ENCODE measurements at regions not wholly inside any gene's neighbourhood (a gene's known extent, or its start where the extent isn't known, plus 50 kb on each side); places are given as distances from the start of the nearest gene placed in this dataset.

DNA sequence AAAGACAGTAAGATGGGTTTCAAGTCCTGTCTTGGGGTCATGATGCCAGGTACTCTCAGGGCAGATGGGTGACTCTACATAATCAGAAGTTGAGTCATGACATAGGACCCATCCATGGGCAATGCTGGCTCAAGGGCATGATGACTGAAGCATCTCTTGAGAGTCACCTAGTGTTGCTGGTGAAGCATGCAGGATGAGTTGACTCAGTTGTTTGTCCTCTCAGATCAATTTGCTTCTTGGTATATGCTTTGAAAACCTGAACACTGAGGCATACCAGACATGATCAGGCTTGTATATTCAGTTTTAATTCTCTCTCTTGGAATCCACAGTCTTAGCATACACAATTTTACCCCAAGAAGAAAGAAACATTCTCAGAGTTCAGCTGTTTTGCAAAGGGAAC is 658.9 kb upstream of the NXPH2 start:
- no peak for DNase-seq (ENCODE audit: low read depth, low spot score)
- Histone ChIP-seq H3K4me1 (ENCODE audit: control insufficient read depth, extremely low read depth, insufficient read depth, low read length) (no peaks in the 10 kb centered on the region), H2AFZ (ENCODE audit: low read depth, low read length) (no peak overlapping the region), H3K27ac (ENCODE audit: insufficient read depth, low read depth, low read length) (no peak overlapping the region), H3K36me3 (ENCODE audit: control insufficient read depth in 2 of 2, extremely low read depth in 1 of 2, insufficient read depth in 2 of 2, low read length in 2 of 2) (no peaks in the 10 kb centered on the region), H3K27me3 (ENCODE audit: control insufficient read depth in 2 of 2, insufficient read depth in 2 of 2, low read length in 2 of 2) (no peaks in the 10 kb centered on the region), H4K20me1 (replicated peaks; ENCODE audit: control insufficient read depth, extremely low read depth, insufficient read depth, low read length) (no peaks in the 10 kb centered on the region), H3K9me3 (replicated peaks; ENCODE audit: control insufficient read depth, insufficient read depth, low read length) (no peaks in the 10 kb centered on the region), H3K4me2 (ENCODE audit: insufficient read depth, low read length) (no peak overlapping the region), H3K9ac (replicated peaks; ENCODE audit: extremely low read depth, insufficient read depth, low read length) (no peak overlapping the region), H3K9me1 (replicated peaks; ENCODE audit: control insufficient read depth, extremely low read depth, insufficient read depth, low read length) (no peaks in the 10 kb centered on the region), H3K4me3 (replicated peaks in 1 of 3; ENCODE audit: insufficient read depth in 1 of 3, low read depth in 1 of 3, low read length in 3 of 3) (no peak overlapping the region), H3K79me2 (ENCODE audit: control insufficient read depth, insufficient read depth, low read length) (no peaks in the 10 kb centered on the region)
- BruUV-seq (replicated peaks): no TSS peak
- no peak for FAIRE-seq
- intact Hi-C loops (cut with micrococcal nuclease): no loop called here
- TF ChIP-seq, protein P1, sequence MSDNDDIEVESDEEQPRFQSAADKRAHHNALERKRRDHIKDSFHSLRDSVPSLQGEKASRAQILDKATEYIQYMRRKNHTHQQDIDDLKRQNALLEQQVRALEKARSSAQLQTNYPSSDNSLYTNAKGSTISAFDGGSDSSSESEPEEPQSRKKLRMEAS (IDR thresholded peaks at IDR 0.05; ENCODE audit: insufficient read depth, insufficient read length): no peak
- TF ChIP-seq EZH2 (IDR thresholded peaks at IDR 0.05; ENCODE audit: borderline replicate concordance, low read depth, low read length, severe bottlenecking) (no peak), MYC (IDR thresholded peaks at IDR 0.05; ENCODE audit: low read depth, low read length) (no peak), GATA2 (IDR thresholded peaks at IDR 0.05; ENCODE audit: insufficient read depth, insufficient read length, low read depth, low read length) (no peak), FOS (IDR thresholded peaks at IDR 0.05; ENCODE audit: borderline replicate concordance, insufficient read depth, low read length) (no peak), JUN (IDR thresholded peaks at IDR 0.05; ENCODE audit: borderline replicate concordance, insufficient read depth, insufficient read length, low read depth) (no peak), POLR2AphosphoS5 (IDR thresholded peaks at IDR 0.05; ENCODE audit: insufficient read depth, low read depth, low read length) (no peak), POLR2A (IDR thresholded peaks at IDR 0.05; ENCODE audit: low read depth, low read length) (no peak)
- TF ChIP-seq, protein P2, sequence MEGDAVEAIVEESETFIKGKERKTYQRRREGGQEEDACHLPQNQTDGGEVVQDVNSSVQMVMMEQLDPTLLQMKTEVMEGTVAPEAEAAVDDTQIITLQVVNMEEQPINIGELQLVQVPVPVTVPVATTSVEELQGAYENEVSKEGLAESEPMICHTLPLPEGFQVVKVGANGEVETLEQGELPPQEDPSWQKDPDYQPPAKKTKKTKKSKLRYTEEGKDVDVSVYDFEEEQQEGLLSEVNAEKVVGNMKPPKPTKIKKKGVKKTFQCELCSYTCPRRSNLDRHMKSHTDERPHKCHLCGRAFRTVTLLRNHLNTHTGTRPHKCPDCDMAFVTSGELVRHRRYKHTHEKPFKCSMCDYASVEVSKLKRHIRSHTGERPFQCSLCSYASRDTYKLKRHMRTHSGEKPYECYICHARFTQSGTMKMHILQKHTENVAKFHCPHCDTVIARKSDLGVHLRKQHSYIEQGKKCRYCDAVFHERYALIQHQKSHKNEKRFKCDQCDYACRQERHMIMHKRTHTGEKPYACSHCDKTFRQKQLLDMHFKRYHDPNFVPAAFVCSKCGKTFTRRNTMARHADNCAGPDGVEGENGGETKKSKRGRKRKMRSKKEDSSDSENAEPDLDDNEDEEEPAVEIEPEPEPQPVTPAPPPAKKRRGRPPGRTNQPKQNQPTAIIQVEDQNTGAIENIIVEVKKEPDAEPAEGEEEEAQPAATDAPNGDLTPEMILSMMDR (IDR thresholded peaks at IDR 0.05; ENCODE audit: extremely low read depth in 1 of 2, insufficient read depth in 1 of 2, low read depth in 1 of 2, low read length in 2 of 2): no peak
- CTCF ChIA-PET: no interaction called here
- dilution Hi-C loops (cut with MboI; ENCODE audit: extremely low pct_ligation_motif_present, low sequenced_read_pairs): no loop called here
- POLR2A ChIA-PET: no interaction called here
